Activated CD4-positive, alpha-beta T cell treated with anti-CD3 and anti-CD28 coated beads for 1 hour (primary cell): ENCODE measurements at regions not wholly inside any gene's neighbourhood (a gene's known extent, or its start where the extent isn't known, plus 50 kb on each side); places are given as distances from the start of the nearest gene placed in this dataset.

Experiments
- DNase-seq: peaks from one replicate; pipeline ENCODE4 v3.0.0-alpha.2; 2020

- no peak for DNase-seq
Observed at GRCh38 chr5:39863926-39864552, 439.3 kb upstream of the DAB2 start.

- DNase-seq: no peak
Observed at GRCh38 chr5:39857041-39857440, 432.3 kb upstream of the DAB2 start.

DNA sequence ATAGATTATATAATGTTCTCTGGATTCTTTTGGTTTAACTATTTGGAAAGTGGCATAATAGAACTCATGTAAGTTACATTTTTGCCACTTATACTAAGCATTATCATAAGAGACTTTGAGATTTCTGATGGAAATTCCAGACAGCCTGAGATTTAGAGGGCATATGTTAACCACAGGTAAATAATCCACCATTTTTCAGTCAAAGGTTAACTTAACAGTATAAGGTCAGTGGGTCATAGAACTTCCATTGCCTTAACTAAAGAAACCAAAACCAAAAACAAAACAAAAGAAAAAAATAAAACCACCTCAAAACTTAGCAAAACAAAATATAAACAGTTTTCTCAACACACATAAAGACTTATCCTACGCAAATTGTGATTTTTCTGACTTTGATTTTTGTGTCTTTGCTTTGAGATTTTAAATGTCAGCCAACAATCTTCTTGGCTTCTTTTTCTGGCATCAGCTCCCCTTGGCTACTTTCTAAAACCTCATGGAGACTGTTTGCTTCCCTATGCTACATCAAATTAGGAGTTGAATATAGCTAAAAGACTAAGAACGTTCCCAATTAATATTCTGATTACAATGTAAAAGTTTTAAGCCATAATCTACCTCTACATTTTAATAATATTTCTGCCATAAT lies 430.1 kb upstream of the DAB2 start:
- no peak for DNase-seq

DNA sequence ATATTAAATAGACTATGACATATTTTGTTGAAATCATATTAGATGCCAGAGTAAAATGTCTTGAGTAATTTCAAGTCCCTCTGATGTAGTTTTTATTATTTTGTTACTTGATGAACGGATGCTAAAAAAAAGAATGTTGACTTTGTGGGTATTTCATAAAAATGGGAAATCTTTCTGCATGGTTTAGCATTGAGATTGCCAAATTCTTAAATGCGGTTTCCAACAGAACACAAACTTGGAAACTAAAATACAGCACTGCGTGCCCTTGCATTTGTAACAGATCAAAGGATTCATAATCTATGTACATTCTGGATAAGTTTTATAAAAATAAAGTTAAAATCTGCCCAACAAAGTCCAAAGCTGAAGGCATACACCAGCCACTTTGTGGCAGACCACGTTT lies 425.5 kb upstream of the DAB2 start:
- no peak for DNase-seq

GRCh38 chr5:39846144-39846543 lies 421.4 kb upstream of the DAB2 start:
- no peak for DNase-seq

GRCh38 chr5:39843767-39844166 lies 419.0 kb upstream of the DAB2 start:
- DNase-seq: no peak

DNA sequence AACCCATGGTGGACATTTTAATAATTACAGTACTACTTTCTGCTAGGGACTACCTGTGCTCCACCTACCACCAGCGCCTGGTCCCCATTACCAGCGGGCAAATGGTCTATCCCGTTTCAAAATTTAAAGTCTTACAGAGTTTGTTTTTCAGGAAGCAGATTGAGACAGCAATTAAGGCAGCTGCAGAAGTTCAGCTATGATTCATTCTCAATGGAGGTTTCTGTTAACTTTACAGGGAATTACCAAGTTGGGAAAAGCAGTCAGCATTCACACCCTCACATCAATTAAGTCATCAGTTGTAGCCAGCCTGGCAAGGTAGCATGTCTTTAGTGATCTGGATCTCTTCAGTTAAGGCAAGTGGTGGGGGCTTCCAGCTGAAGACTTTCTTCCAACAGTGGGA lies 410.6 kb upstream of the DAB2 start:
- no peak for DNase-seq

DNA sequence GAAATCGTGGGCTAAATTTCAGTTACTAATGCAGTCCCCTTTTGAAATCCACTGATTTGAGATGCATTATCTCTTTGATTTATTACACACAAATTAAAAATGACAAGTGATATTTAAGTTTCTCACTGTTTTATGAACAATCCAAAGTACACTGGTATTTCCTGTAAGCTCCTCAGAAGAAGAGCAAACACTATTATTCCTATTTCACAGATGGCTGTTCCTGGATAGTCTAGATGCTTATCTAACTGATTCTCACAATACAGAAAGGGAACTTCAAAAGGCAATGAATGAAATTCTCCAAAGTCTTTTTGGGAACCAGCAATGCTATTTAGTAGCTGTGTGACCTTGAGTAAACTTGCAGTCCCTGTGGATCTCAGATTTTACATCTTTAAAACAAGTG lies 404.7 kb upstream of the DAB2 start:
- no peak for DNase-seq

DNA sequence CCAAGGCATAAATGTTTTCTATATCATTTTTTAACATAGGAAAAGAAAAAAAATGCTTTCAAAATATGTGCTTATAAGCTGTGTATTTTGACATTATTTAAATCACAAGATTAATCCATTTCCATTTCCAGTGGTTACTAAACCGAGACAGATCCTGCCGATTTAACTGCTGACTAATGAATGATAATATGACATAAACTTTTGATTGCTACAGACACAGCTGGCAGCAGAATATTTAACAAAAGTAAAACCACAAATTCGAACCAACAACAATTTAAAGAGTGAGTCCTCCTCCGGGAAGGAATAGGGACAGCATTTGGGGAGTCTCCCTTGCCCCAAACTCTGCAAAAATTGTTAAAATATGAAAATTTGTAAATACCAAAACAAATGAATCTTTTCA lies 401.3 kb upstream of the DAB2 start:
- DNase-seq: no peak

DNA sequence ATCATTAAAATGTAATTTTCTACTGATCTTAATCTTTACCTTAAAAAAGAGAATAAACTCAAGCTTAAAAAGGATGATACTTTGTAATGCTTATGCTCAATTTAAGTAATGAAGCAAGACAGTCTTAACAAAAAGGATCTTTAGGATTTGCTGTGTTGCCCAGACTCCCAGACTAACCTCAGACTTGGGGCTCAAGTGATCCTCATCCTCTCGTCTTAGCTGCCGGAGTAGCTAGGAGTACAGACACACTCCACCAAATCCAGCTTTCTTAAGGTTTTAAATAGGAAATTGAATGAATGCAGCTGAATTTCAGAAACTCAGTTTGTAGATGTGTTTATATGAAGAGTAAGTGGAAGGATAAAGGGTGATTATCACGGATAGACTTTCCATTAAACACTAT lies 400.5 kb upstream of the DAB2 start:
- DNase-seq: no peak

GRCh38 chr5:39822020-39822419 lies 397.2 kb upstream of the DAB2 start:
- DNase-seq: no peak

GRCh38 chr5:39816866-39817265 lies 392.1 kb upstream of the DAB2 start:
- no peak for DNase-seq

DNA sequence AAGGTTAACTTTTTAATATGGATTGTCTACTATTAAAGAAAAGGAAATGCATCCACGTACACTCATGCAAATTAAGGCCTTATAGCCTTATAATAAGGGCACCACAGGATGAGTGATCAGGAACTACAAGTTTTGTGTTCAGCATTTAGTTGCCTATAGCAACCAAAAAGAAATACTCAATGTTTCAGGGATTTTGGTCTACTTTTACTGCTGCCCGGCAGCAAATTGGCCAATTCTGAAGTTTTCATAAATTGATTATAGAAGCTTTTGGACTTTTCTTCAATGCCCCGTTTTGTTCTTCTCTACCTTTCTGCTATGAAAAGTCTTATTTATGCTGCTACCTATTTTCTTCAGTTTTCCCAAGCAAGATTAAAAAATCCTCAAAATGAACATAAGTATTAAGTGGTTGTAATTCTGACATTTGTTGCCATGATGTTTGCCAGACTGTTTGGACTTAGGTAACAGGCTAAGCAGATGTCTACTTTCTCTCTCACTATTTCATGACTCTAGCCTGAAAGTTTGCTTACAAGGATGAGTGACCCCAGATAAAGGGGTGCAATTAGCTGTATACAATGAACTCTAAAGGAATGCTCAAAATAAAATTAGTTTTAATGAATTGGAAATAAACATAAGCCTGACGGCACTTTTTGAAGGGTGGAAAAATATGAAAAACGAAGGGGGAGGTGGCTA lies 391.5 kb upstream of the DAB2 start:
- DNase-seq: no peak

- no peak for DNase-seq
Observed at GRCh38 chr5:39815711-39816110, 390.9 kb upstream of the DAB2 start.

DNA sequence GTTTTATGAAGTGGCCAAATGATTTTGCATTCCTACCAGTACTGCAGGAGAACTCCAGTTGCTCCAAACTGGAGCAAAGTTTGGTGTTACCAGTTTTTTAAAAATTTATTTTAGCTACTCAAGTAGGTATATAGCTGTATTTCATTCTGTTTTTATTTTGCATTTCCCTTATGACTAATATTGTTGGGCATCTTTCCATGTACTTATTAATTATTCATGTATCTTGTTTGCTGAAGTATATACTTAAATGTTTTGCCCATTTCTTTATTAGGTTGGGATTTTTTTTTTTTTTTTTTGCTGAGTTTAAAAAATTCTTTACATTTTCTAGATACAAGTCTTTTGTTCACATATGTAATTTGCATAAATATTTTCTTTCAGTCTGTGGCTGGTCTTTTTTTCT lies 386.6 kb upstream of the DAB2 start:
- DNase-seq: no peak

DNA sequence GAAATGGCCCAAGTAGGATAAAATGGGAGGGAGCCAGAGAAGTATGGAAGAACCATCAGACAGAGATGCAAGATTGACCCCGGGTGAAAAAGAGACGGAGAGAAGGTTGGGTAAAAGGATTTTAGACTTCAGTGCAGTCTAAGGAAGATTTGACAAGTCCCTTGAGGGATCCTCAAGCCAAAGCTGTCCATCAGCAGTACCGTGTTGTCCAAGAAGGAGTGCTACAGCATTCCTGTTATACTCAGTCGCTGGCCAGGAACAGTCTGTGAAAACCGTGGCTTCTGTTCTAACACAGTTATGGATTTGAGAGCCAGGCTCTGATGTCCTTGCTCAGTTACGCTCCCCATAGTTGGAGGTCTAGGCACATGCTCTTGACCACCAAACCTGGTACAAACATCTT lies 383.9 kb upstream of the DAB2 start:
- DNase-seq: no peak

DNA sequence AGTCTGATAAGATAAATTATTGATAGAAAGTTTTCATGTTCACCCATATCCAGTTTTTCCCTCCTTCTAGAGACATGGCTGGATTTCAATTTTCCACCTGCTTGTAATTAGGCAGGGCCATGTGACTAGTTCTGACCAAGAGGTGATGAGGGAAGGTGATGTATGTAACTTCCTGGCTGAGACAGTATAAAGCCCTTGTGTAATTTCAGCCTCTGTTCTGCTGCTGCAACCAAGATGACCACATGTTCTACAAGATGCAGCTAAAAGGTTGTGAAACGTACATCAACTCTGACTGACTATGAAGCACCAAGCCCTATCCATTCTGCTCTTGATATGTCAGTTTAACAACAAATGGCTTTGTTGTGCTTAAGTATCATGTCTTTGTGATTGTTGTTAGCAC lies 376.5 kb upstream of the DAB2 start:
- no peak for DNase-seq

DNA sequence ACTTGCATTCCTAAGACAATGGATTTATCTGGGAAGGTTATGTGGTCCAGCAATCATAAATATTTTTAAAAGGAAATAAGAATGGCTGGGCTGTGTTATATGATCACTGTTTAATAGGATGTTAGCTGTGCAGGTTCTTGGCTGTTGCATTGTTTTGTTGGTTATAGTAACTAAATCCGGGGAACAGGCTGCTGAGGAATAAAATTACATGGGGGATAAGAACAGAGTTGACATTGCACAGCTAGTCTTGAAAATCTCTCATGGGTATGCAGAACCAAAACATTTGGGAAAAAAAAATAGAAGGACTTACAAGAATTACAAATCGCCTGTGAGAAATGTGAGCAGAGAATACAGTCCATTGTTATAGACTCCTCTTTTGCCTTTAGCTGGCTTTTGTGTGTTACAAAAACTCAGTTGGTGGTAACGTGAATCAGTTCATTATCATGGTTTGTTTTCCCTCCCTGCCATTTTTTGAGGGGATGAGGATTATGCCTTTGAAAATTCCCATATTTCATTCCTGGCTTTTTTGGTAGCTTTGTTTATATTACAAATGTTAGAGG lies 375.3 kb upstream of the DAB2 start:
- no peak for DNase-seq

- no peak for DNase-seq
Observed at GRCh38 chr5:39799242-39799641, 374.5 kb upstream of the DAB2 start.

- no peak for DNase-seq
Observed at GRCh38 chr5:39794513-39795210, 369.9 kb upstream of the DAB2 start.

DNA sequence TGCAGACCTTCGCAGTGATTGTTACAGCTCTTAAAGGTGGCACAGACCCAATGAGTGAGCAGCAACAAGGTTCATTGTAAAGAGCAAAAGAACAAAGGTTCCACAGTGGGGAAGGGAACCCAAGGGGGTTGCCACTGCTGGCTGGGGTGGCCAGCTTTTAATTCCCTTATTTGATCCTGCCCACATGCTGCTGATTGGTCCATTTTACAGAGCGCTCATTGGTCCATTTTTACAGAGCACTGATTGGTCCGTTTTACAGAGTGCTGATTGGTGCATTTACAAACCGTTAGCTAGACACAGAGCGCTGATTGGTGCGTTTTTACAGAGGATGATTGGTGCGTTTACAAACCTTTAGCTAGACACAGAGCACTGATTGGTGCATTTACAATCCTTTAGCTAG lies 360.6 kb upstream of the DAB2 start:
- no peak for DNase-seq

GRCh38 chr5:39783756-39784421 lies 359.1 kb upstream of the DAB2 start:
- no peak for DNase-seq

GRCh38 chr5:39780347-39780746 lies 355.6 kb upstream of the DAB2 start:
- DNase-seq: no peak
